SK-N-SH (cell line): ENCODE measurements at regions not wholly inside any gene's neighbourhood (a gene's known extent, or its start where the extent isn't known, plus 50 kb on each side); places are given as distances from the start of the nearest gene placed in this dataset.
A peak's percentile ranks its signal among the peaks of the same experiment; 100 is the strongest.

Source experiments
- CTCF ChIA-PET: fragments of 300-600, 350-600 bp; formaldehyde crosslinking; extraction: SDS; loops from one replicate; lab custom pipeline; 2021; lab: Yijun Ruan, JAX
- POLR2A ChIA-PET: fragments of 350-600 bp; sonication (Branson Sonifier 250); formaldehyde crosslinking; extraction: SDS; loops from one replicate; lab custom pipeline; 2020; ENCODE audit warnings: antibody characterized with exemption, inconsistent platforms; lab: Yijun Ruan, JAX
- DNase-seq: peaks from one replicate; pipeline ENCODE4 v3.0.0; 2012
- H2AFZ ChIP-seq: fragments of 200-600 bp; sonication (generic); 2 replicates; pipeline ENCODE4 v1.8.1; 2016; ENCODE audit warnings: antibody characterized with exemption, mild to moderate bottlenecking, low read depth
- H3F3A ChIP-seq: fragments of 200-600 bp; sonication (generic); replicated peaks from 2 replicates; pipeline ENCODE3; 2016; ENCODE audit warnings: antibody characterized with exemption, mild to moderate bottlenecking; ENCODE audit not compliant: insufficient read depth
- H3K27ac ChIP-seq, 2 experiments: fragments of 200-500 bp in 1 of 2; fragments of 200-600 bp in 1 of 2; sonication (Bioruptor generic) in 1 of 2; sonication (generic), shearing (Covaris generic) in 1 of 2; 2 replicates each; pipeline versions ENCODE4 v1.5.1 to v1.6.1; 2014 to 2016; ENCODE audit warnings: low read depth in 2 of 2, inconsistent platforms in 1 of 2, low read length in 1 of 2, mild to moderate bottlenecking in 1 of 2, mixed read lengths in 1 of 2
- H3K27me3 ChIP-seq: fragments of 200-600 bp; sonication (generic), shearing (Covaris generic); 2 replicates; pipeline ENCODE4 v1.6.1; 2016; ENCODE audit warnings: mixed run types; ENCODE audit not compliant: insufficient read depth
- H3K36me3 ChIP-seq, 2 experiments: fragments of 200-500 bp in 1 of 2; fragments of 200-600 bp in 1 of 2; sonication (Bioruptor generic) in 1 of 2; sonication (generic) in 1 of 2; replicated peaks in 1 of 2; 2 replicates each; pipeline versions ENCODE3 to v1.5.1; 2014 to 2016; ENCODE audit warnings: low read length in 1 of 2, mild to moderate bottlenecking in 1 of 2; ENCODE audit not compliant: insufficient read depth in 2 of 2, control insufficient read depth in 1 of 2
- H3K4me1 ChIP-seq, 2 experiments: fragments of 200-500 bp in 1 of 2; fragments of 200-600 bp in 1 of 2; sonication (Bioruptor generic) in 1 of 2; sonication (generic), shearing (Covaris generic) in 1 of 2; 2 replicates each; pipeline versions ENCODE4 v1.5.1 to v1.6.1; 2014 to 2016; ENCODE audit warnings: low read depth in 1 of 2, low read length in 1 of 2, mixed run types in 1 of 2; ENCODE audit not compliant: insufficient read depth in 2 of 2, control insufficient read depth in 1 of 2
- H3K4me2 ChIP-seq: fragments of 200-600 bp; sonication (generic), shearing (Covaris generic); 2 replicates; pipeline ENCODE4 v1.6.1; 2017; ENCODE audit warnings: mixed run types
- H3K4me3 ChIP-seq, 2 experiments: fragments of 200-500 bp in 1 of 2; fragments of 200-600 bp in 1 of 2; sonication (Bioruptor generic) in 1 of 2; sonication (generic), shearing (Covaris generic) in 1 of 2; 2 replicates each; pipeline versions ENCODE4 v1.5.1 to v1.8.1; 2014 to 2016; ENCODE audit warnings: low read depth in 2 of 2, inconsistent platforms in 1 of 2, low read length in 1 of 2, mild to moderate bottlenecking in 1 of 2, mixed read lengths in 1 of 2, moderate library complexity in 1 of 2
- H3K79me2 ChIP-seq: fragments of 200-600 bp; sonication (generic); 2 replicates; pipeline ENCODE4 v1.8.1; 2017; ENCODE audit warnings: mild to moderate bottlenecking; ENCODE audit not compliant: insufficient read depth
- H3K9ac ChIP-seq: fragments of 200-600 bp; sonication (generic); 2 replicates; pipeline ENCODE4 v1.6.1; 2017; ENCODE audit warnings: mixed run types
- H3K9me2 ChIP-seq: fragments of 200-600 bp; sonication (generic); 2 replicates; pipeline ENCODE4 v1.6.1; 2017; ENCODE audit warnings: mixed run types
- H3K9me3 ChIP-seq: fragments of 200-600 bp; sonication (generic); 2 replicates; pipeline ENCODE4 v1.6.1; 2017; ENCODE audit warnings: mixed run types, mild to moderate bottlenecking, moderate library complexity
- H4K20me1 ChIP-seq: fragments of 200-600 bp; sonication (generic); 2 replicates; pipeline ENCODE4 v1.6.1; 2017; ENCODE audit warnings: mild to moderate bottlenecking, mixed run types; ENCODE audit not compliant: insufficient read depth
- ELF1 ChIP-seq: IDR thresholded peaks from 2 replicates; pipeline ENCODE4 v1.4.0; 2012
- FOSL2 ChIP-seq: IDR thresholded peaks from 2 replicates; pipeline ENCODE4 v1.4.0; 2012; ENCODE audit warnings: low read depth, mild to moderate bottlenecking, moderate library complexity, borderline replicate concordance
- JUND ChIP-seq: IDR thresholded peaks from 2 replicates; pipeline ENCODE4 v1.4.0; 2012
- MXI1 ChIP-seq: IDR thresholded peaks from 2 replicates; pipeline ENCODE4 v1.6.1; 2012; ENCODE audit warnings: mild to moderate bottlenecking, low read depth, low read length, improper control_type of control experiment
- RCOR1 ChIP-seq: fragments of 150-350 bp; IDR thresholded peaks from 2 replicates; pipeline ENCODE4 v1.6.1; 2017; ENCODE audit warnings: antibody characterized with exemption, low read length
- TAF1 ChIP-seq: IDR thresholded peaks from 2 replicates; pipeline ENCODE4 v1.6.1; 2012; ENCODE audit warnings: low read depth, mild to moderate bottlenecking, low read length, moderate library complexity, borderline replicate concordance
- TEAD4 ChIP-seq: IDR thresholded peaks from 2 replicates; pipeline ENCODE4 v1.4.0; 2012; ENCODE audit warnings: mild to moderate bottlenecking, borderline replicate concordance; ENCODE audit not compliant: insufficient read depth
- WGBS: methylation state at CpG from one replicate; pipeline ENCODE4 v1.1.6; 2017; ENCODE audit warnings: low lambda C conversion rate; 5-methylcytosine and 5-hydroxymethylcytosine counted together
- TF ChIP-seq, protein P1 (sequence below): IDR thresholded peaks from 2 replicates; pipeline ENCODE4; 2012
- TF ChIP-seq, protein P2 (sequence below): IDR thresholded peaks from 2 replicates; pipeline ENCODE4 v1.4.0; 2012; ENCODE audit warnings: low read depth, borderline replicate concordance
- TF ChIP-seq, protein P3 (sequence below): IDR thresholded peaks from 2 replicates; pipeline ENCODE4 v1.6.1; 2012; ENCODE audit warnings: mild to moderate bottlenecking, low read depth, low read length, moderate library complexity

DNA sequence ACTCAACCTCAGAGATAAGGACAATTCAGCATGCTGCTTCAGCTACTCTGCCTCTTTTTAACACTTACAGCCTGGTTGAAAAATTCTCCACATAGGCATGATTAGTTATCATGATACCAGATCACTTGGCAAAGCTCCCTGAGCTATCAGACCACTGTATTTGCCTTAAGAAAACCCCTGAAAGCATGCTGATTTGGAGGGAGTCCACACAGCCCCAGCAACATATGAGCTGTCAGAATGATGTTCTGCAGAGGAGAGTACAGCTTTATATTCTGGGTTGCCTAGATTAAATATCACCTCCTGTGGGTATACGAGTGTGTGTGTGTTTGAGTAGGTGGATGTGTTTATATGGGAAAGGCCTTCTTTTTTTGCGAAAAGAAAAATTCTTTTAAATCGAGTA is 170.2 kb upstream of the CHRM2 start (continued):
- TF ChIP-seq, protein P1, sequence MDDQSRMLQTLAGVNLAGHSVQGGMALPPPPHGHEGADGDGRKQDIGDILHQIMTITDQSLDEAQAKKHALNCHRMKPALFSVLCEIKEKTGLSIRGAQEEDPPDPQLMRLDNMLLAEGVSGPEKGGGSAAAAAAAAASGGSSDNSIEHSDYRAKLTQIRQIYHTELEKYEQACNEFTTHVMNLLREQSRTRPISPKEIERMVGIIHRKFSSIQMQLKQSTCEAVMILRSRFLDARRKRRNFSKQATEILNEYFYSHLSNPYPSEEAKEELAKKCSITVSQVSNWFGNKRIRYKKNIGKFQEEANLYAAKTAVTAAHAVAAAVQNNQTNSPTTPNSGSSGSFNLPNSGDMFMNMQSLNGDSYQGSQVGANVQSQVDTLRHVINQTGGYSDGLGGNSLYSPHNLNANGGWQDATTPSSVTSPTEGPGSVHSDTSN, result peak; percentile 28; the same call in 1 of the 2 replicates
- TF ChIP-seq FOSL2 (no peak), JUND (no peak), ELF1 (no peak), RCOR1 (peak; percentile 99)
- TF ChIP-seq, protein P2, sequence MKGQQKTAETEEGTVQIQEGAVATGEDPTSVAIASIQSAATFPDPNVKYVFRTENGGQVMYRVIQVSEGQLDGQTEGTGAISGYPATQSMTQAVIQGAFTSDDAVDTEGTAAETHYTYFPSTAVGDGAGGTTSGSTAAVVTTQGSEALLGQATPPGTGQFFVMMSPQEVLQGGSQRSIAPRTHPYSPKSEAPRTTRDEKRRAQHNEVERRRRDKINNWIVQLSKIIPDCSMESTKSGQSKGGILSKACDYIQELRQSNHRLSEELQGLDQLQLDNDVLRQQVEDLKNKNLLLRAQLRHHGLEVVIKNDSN, result no peak

DNA sequence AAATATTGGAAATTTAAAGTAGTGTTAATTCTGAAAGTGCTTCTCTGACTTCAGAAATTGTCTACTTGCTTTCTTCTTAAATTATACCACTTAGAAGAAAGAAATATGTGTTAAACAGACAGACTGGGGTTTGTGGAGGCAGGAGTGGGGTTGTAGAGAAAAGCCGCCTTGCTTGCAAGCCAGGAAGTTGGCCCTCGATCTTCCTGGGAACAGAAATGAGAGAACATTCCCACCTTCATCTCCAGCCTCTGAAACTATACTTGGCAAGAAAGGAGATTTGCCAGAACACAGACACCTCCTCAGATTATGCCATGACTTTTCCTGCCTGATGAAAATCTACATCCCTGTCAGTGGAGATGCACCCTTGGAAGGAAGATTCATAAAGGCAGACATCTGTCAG is 171.2 kb upstream of the CHRM2 start:
- 52% methylated on average over 2 of the region's 2 CpGs for WGBS
- no peak overlapping the region for H3K4me2 ChIP-seq

More for the DNA sequence above, 171.2 kb upstream of the CHRM2 start:
- no peaks in the 10 kb centered on the region; the same call in 1 of the 2 replicates for H3K9me2 ChIP-seq
- no peaks in the 10 kb centered on the region for H3K79me2 ChIP-seq
- H3K36me3 ChIP-seq, result no peaks in the 10 kb centered on the region
- H3K4me3 ChIP-seq, result no peak overlapping the region
- H3F3A ChIP-seq, result no peaks in the 10 kb centered on the region
- peak overlapping the region in 1 of 2 experiments; percentile 73; a peak in 1 of 4 replicates for H3K27ac ChIP-seq
- TF ChIP-seq, protein P3, sequence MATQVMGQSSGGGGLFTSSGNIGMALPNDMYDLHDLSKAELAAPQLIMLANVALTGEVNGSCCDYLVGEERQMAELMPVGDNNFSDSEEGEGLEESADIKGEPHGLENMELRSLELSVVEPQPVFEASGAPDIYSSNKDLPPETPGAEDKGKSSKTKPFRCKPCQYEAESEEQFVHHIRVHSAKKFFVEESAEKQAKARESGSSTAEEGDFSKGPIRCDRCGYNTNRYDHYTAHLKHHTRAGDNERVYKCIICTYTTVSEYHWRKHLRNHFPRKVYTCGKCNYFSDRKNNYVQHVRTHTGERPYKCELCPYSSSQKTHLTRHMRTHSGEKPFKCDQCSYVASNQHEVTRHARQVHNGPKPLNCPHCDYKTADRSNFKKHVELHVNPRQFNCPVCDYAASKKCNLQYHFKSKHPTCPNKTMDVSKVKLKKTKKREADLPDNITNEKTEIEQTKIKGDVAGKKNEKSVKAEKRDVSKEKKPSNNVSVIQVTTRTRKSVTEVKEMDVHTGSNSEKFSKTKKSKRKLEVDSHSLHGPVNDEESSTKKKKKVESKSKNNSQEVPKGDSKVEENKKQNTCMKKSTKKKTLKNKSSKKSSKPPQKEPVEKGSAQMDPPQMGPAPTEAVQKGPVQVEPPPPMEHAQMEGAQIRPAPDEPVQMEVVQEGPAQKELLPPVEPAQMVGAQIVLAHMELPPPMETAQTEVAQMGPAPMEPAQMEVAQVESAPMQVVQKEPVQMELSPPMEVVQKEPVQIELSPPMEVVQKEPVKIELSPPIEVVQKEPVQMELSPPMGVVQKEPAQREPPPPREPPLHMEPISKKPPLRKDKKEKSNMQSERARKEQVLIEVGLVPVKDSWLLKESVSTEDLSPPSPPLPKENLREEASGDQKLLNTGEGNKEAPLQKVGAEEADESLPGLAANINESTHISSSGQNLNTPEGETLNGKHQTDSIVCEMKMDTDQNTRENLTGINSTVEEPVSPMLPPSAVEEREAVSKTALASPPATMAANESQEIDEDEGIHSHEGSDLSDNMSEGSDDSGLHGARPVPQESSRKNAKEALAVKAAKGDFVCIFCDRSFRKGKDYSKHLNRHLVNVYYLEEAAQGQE, result no peak
- TF ChIP-seq TEAD4 (no peak), TAF1 (no peak), MXI1 (no peak)
- TF ChIP-seq, protein P2, result no peak
- TF ChIP-seq, all 33 proteins: peak for 0
- Histone ChIP-seq H4K20me1 (no peaks in the 10 kb centered on the region), H2AFZ (no peak overlapping the region), H3K9me3 (no peaks in the 10 kb centered on the region; the same call in 1 of the 2 replicates), H3K4me1 (peaks cover 0 to 34% of the 10 kb centered on the region in 2 experiments; a peak in 2 of 4 replicates), H3K9ac (no peak overlapping the region), H3K27me3 (no peaks in the 10 kb centered on the region)
- ChIA-PET POLR2A (interaction anchor here (1.4 kb wide), 1 partner anchor 13 kb away, joined by 4 read pairs; no protein-coding TSS in a partner anchor), CTCF (interaction anchor here (1.1 to 2.1 kb wide), 4 partner anchors 9 to 20 kb away, joined by 3 to 6 read pairs (median 4); no protein-coding TSS in a partner anchor)
- no peak for DNase-seq
